ENCODE measurements at regions not wholly inside any gene's neighbourhood (a gene's known extent, or its start where the extent isn't known, plus 50 kb on each side); places are given as distances from the start of the nearest gene placed in this dataset.

DNA sequence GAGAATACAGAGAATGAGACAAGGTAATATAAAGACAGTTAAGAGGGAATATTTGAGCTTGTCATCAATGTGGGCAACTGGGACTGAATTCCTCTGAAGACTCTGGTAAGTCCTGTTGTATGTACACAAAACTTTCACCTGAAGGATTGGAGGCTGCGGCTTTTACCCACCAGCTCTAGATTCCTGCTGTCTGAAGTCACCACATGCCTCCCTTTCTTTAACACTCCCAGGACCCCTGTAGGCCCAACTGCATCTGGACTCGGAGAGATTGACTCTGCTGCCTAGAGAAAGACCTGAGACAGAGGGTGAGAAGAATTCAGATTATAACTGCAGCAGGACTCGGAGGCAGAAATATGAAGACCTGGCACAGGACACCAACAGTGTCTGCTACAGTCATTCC is 1048.0 kb downstream of the PDHA2 start:
- Histone ChIP-seq H3K27me3 (replicated peaks in 1 of 2; ENCODE audit: control insufficient read depth in 2 of 2, insufficient read depth in 2 of 2, low read length in 1 of 2) (no peaks in the 10 kb centered on the region), H3K79me2 (ENCODE audit: control insufficient read depth, insufficient read depth, low read length) (no peaks in the 10 kb centered on the region), H4K20me1 (ENCODE audit: control insufficient read depth, insufficient read depth) (no peaks in the 10 kb centered on the region), H3K9me3 (replicated peaks; ENCODE audit: control insufficient read depth, insufficient read depth, low read length) (no peaks in the 10 kb centered on the region), H3K27ac (ENCODE audit: control insufficient read depth, insufficient read depth) (no peak overlapping the region), H3K36me3 (ENCODE audit: control insufficient read depth in 2 of 2, insufficient read depth in 2 of 2, low read length in 1 of 2) (no peaks in the 10 kb centered on the region), H3K4me1 (ENCODE audit: control insufficient read depth, insufficient read depth, low read length) (no peaks in the 10 kb centered on the region), H3K4me3 (no peak overlapping the region), H3K4me2 (ENCODE audit: control insufficient read depth, insufficient read depth) (no peak overlapping the region), H2AFZ (ENCODE audit: control insufficient read depth, low read depth, low read length) (no peak overlapping the region), H3K9ac (ENCODE audit: control insufficient read depth, insufficient read depth, low read length) (no peak overlapping the region)
- ChIA-PET RAD21 (ENCODE audit: unreplicated experiment) (no interaction called here), POLR2A (no interaction called here), CTCF (no interaction called here), SMC1A (ENCODE audit: uncharacterized antibody, unreplicated experiment) (no interaction called here)
- TF ChIP-seq NFYA (IDR thresholded peaks at IDR 0.05; ENCODE audit: borderline replicate concordance, low read depth, low read length): no peak
- TF ChIP-seq, protein P1, sequence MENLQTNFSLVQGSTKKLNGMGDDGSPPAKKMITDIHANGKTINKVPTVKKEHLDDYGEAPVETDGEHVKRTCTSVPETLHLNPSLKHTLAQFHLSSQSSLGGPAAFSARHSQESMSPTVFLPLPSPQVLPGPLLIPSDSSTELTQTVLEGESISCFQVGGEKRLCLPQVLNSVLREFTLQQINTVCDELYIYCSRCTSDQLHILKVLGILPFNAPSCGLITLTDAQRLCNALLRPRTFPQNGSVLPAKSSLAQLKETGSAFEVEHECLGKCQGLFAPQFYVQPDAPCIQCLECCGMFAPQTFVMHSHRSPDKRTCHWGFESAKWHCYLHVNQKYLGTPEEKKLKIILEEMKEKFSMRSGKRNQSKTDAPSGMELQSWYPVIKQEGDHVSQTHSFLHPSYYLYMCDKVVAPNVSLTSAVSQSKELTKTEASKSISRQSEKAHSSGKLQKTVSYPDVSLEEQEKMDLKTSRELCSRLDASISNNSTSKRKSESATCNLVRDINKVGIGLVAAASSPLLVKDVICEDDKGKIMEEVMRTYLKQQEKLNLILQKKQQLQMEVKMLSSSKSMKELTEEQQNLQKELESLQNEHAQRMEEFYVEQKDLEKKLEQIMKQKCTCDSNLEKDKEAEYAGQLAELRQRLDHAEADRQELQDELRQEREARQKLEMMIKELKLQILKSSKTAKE (IDR thresholded peaks at IDR 0.05; ENCODE audit: low read depth, poor library complexity, severe bottlenecking): no peak
- TF ChIP-seq, protein P2, sequence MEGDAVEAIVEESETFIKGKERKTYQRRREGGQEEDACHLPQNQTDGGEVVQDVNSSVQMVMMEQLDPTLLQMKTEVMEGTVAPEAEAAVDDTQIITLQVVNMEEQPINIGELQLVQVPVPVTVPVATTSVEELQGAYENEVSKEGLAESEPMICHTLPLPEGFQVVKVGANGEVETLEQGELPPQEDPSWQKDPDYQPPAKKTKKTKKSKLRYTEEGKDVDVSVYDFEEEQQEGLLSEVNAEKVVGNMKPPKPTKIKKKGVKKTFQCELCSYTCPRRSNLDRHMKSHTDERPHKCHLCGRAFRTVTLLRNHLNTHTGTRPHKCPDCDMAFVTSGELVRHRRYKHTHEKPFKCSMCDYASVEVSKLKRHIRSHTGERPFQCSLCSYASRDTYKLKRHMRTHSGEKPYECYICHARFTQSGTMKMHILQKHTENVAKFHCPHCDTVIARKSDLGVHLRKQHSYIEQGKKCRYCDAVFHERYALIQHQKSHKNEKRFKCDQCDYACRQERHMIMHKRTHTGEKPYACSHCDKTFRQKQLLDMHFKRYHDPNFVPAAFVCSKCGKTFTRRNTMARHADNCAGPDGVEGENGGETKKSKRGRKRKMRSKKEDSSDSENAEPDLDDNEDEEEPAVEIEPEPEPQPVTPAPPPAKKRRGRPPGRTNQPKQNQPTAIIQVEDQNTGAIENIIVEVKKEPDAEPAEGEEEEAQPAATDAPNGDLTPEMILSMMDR (IDR thresholded peaks at IDR 0.05 in 2 of 3, conservative IDR thresholded peaks at IDR 0.05 in 1 of 3; ENCODE audit: control insufficient read depth in 2 of 3, extremely low read depth in 1 of 3, insufficient read depth in 1 of 3, low read depth in 3 of 3, low read length in 3 of 3): no peak
- TF ChIP-seq FOS (IDR thresholded peaks at IDR 0.05; ENCODE audit: borderline replicate concordance, extremely low read depth, insufficient read length): no peak
- TF ChIP-seq ZNF274 (IDR thresholded peaks at IDR 0.05; ENCODE audit: insufficient read depth, insufficient read length): no peak
- TF ChIP-seq, protein P3, sequence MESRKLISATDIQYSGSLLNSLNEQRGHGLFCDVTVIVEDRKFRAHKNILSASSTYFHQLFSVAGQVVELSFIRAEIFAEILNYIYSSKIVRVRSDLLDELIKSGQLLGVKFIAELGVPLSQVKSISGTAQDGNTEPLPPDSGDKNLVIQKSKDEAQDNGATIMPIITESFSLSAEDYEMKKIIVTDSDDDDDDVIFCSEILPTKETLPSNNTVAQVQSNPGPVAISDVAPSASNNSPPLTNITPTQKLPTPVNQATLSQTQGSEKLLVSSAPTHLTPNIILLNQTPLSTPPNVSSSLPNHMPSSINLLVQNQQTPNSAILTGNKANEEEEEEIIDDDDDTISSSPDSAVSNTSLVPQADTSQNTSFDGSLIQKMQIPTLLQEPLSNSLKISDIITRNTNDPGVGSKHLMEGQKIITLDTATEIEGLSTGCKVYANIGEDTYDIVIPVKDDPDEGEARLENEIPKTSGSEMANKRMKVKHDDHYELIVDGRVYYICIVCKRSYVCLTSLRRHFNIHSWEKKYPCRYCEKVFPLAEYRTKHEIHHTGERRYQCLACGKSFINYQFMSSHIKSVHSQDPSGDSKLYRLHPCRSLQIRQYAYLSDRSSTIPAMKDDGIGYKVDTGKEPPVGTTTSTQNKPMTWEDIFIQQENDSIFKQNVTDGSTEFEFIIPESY (IDR thresholded peaks at IDR 0.05): no peak
- no peak for TF ChIP-seq NFXL1 (IDR thresholded peaks at IDR 0.05; ENCODE audit: borderline replicate concordance)
- TF ChIP-seq KLF5 (IDR thresholded peaks at IDR 0.05; ENCODE audit: partially characterized antibody): no peak
- TF ChIP-seq CREB1 (IDR thresholded peaks at IDR 0.05; ENCODE audit: low read depth): no peak
- intact Hi-C loops (cut with micrococcal nuclease; ENCODE audit: unreplicated experiment) (no loop called here), in situ Hi-C loops (cut with MboI) (no loop called here)
- ATAC-seq (no peak), FAIRE-seq (no peak), DNase-seq (ENCODE audit: low read depth, low spot score) (no peak)
- 14% methylated on average over 3 of the region's 3 CpGs for WGBS (ENCODE audit: insufficient coverage, insufficient replicate concordance, low lambda C conversion rate, missing lambda C conversion rate)
- no TSS peak for BruUV-seq (replicated peaks)

All from GM12878 (cell line).